Activated T-cell treated with anti-CD3 and anti-CD28 coated beads, Interleukin-2, amount 50 U/mL, for 24 hours (primary cell): ENCODE measurements at regions not wholly inside any gene's neighbourhood (a gene's known extent, or its start where the extent isn't known, plus 50 kb on each side); places are given as distances from the start of the nearest gene placed in this dataset.

Experiments used
- DNase-seq: peaks from one replicate; pipeline ENCODE4 v3.0.0-alpha.2; 2020
- H3K27ac Mint-ChIP-seq: 2 replicates; pipeline ENCODE4 v1.8.0; 2020; ENCODE audit warnings: mild to moderate bottlenecking, mixed read lengths
- H3K27me3 Mint-ChIP-seq: 2 replicates; pipeline ENCODE4 v1.8.0; 2020; ENCODE audit warnings: mixed read lengths
- H3K36me3 Mint-ChIP-seq: 2 replicates; pipeline ENCODE4 v1.8.0; 2020; ENCODE audit warnings: low read depth, mixed read lengths
- H3K4me1 Mint-ChIP-seq: 2 replicates; pipeline ENCODE4 v1.8.0; 2020; ENCODE audit warnings: low read depth, mixed read lengths
- H3K4me3 Mint-ChIP-seq: 2 replicates; pipeline ENCODE4 v1.8.0; 2020; ENCODE audit warnings: mild to moderate bottlenecking, moderate library complexity, mixed read lengths
- H3K9me3 Mint-ChIP-seq: 2 replicates; pipeline ENCODE4 v1.8.0; 2020; ENCODE audit warnings: mixed read lengths

GRCh38 chr7:25662841-25663800 lies 434.8 kb upstream of the NPVF start:
- Mint-ChIP-seq H3K27ac (no peak overlapping the region), H3K27me3 (peaks cover 11% of the 10 kb centered on the region), H3K9me3 (no peaks in the 10 kb centered on the region), H3K4me3 (no peak overlapping the region), H3K4me1 (peaks cover 3% of the 10 kb centered on the region), H3K36me3 (no peaks in the 10 kb centered on the region)
- no peak for DNase-seq

GRCh38 chr7:25663877-25664276 lies 435.6 kb upstream of the NPVF start:
- Mint-ChIP-seq H3K4me1 (peaks cover 3% of the 10 kb centered on the region), H3K36me3 (no peaks in the 10 kb centered on the region), H3K4me3 (no peak overlapping the region), H3K27ac (no peak overlapping the region), H3K27me3 (peaks cover 11% of the 10 kb centered on the region), H3K9me3 (no peaks in the 10 kb centered on the region)
- no peak for DNase-seq

GRCh38 chr7:25664593-25664992 lies 436.3 kb upstream of the NPVF start:
- H3K27me3 Mint-ChIP-seq: peaks cover 11% of the 10 kb centered on the region
- H3K36me3 Mint-ChIP-seq: no peaks in the 10 kb centered on the region
- no peak overlapping the region for H3K4me3 Mint-ChIP-seq
- no peaks in the 10 kb centered on the region for H3K9me3 Mint-ChIP-seq
- H3K27ac Mint-ChIP-seq: no peak overlapping the region
- H3K4me1 Mint-ChIP-seq: peaks cover 3% of the 10 kb centered on the region
- DNase-seq: no peak

GRCh38 chr7:25665374-25665773 lies 437.1 kb upstream of the NPVF start:
- H3K9me3 Mint-ChIP-seq: no peaks in the 10 kb centered on the region
- H3K4me3 Mint-ChIP-seq: no peak overlapping the region
- H3K27ac Mint-ChIP-seq: no peak overlapping the region
- H3K36me3 Mint-ChIP-seq: no peaks in the 10 kb centered on the region
- DNase-seq: no peak
- peaks cover 3% of the 10 kb centered on the region for H3K4me1 Mint-ChIP-seq
- peaks cover 12% of the 10 kb centered on the region for H3K27me3 Mint-ChIP-seq

GRCh38 chr7:25665903-25666670 lies 437.8 kb upstream of the NPVF start:
- DNase-seq: no peak
- H3K4me3 Mint-ChIP-seq: no peak overlapping the region
- no peak overlapping the region for H3K27ac Mint-ChIP-seq
- peaks cover 3% of the 10 kb centered on the region for H3K4me1 Mint-ChIP-seq
- no peaks in the 10 kb centered on the region for H3K36me3 Mint-ChIP-seq
- peaks cover 14% of the 10 kb centered on the region for H3K27me3 Mint-ChIP-seq
- no peaks in the 10 kb centered on the region for H3K9me3 Mint-ChIP-seq

GRCh38 chr7:25666671-25667060 lies 438.4 kb upstream of the NPVF start:
- H3K27ac Mint-ChIP-seq: no peak overlapping the region
- H3K27me3 Mint-ChIP-seq: peaks cover 14% of the 10 kb centered on the region
- peaks cover 3% of the 10 kb centered on the region for H3K4me1 Mint-ChIP-seq
- no peaks in the 10 kb centered on the region for H3K36me3 Mint-ChIP-seq
- DNase-seq: no peak
- no peak overlapping the region for H3K4me3 Mint-ChIP-seq
- H3K9me3 Mint-ChIP-seq: no peaks in the 10 kb centered on the region

- peaks cover 3% of the 10 kb centered on the region for H3K4me1 Mint-ChIP-seq
- H3K27ac Mint-ChIP-seq: no peak overlapping the region
- no peak overlapping the region for H3K4me3 Mint-ChIP-seq
- H3K27me3 Mint-ChIP-seq: peaks cover 14% of the 10 kb centered on the region
- DNase-seq: no peak
- H3K9me3 Mint-ChIP-seq: no peaks in the 10 kb centered on the region
- no peaks in the 10 kb centered on the region for H3K36me3 Mint-ChIP-seq
Measured at GRCh38 chr7:25669281-25669781, 441.0 kb upstream of the NPVF start.

GRCh38 chr7:25669961-25670841 lies 441.9 kb upstream of the NPVF start:
- Mint-ChIP-seq H3K4me1 (no peaks in the 10 kb centered on the region), H3K27ac (no peak overlapping the region), H3K9me3 (no peaks in the 10 kb centered on the region), H3K27me3 (peaks cover 8% of the 10 kb centered on the region), H3K4me3 (no peak overlapping the region), H3K36me3 (no peaks in the 10 kb centered on the region)
- no peak for DNase-seq

- H3K36me3 Mint-ChIP-seq: no peaks in the 10 kb centered on the region
- H3K27me3 Mint-ChIP-seq: peaks cover 2% of the 10 kb centered on the region
- H3K4me1 Mint-ChIP-seq: no peaks in the 10 kb centered on the region
- H3K27ac Mint-ChIP-seq: no peak overlapping the region
- H3K9me3 Mint-ChIP-seq: no peaks in the 10 kb centered on the region
- no peak for DNase-seq
- H3K4me3 Mint-ChIP-seq: no peak overlapping the region
Measured at GRCh38 chr7:25671111-25671510, 442.8 kb upstream of the NPVF start.

GRCh38 chr7:25672496-25672895 lies 444.2 kb upstream of the NPVF start:
- Mint-ChIP-seq H3K27me3 (peaks cover 2% of the 10 kb centered on the region), H3K4me1 (no peaks in the 10 kb centered on the region), H3K36me3 (no peaks in the 10 kb centered on the region), H3K27ac (no peak overlapping the region), H3K4me3 (no peak overlapping the region), H3K9me3 (no peaks in the 10 kb centered on the region)
- no peak for DNase-seq

- Mint-ChIP-seq H3K9me3 (no peaks in the 10 kb centered on the region), H3K36me3 (no peaks in the 10 kb centered on the region), H3K4me3 (no peak overlapping the region), H3K4me1 (no peaks in the 10 kb centered on the region), H3K27ac (no peak overlapping the region), H3K27me3 (no peaks in the 10 kb centered on the region)
- DNase-seq: no peak
Measured at GRCh38 chr7:25675789-25676474, 447.6 kb upstream of the NPVF start.

DNA sequence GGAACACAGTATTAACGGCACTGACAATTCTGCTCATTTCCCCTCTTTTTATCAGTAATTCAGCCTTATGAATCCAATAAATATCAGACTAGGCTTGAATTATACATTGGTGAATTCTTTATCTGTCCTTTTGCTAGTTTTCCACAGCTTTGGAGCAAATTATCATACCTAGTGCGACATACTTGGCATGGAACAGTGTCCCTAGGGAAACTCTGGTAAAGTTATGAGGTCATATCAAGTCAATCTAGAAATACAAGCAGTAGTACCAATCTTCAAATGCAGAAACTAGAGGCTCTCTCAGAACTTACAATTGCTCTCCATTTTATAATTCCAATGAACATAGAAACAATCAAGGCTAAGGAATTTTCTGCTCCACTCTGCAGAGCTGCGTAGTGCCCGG lies 449.3 kb upstream of the NPVF start:
- H3K9me3 Mint-ChIP-seq: no peaks in the 10 kb centered on the region
- H3K4me3 Mint-ChIP-seq: no peak overlapping the region
- no peak overlapping the region for H3K27ac Mint-ChIP-seq
- H3K4me1 Mint-ChIP-seq: no peaks in the 10 kb centered on the region
- no peaks in the 10 kb centered on the region for H3K36me3 Mint-ChIP-seq
- peaks cover 5% of the 10 kb centered on the region for H3K27me3 Mint-ChIP-seq
- DNase-seq: no peak

- Mint-ChIP-seq H3K27me3 (peaks cover 5% of the 10 kb centered on the region), H3K9me3 (no peaks in the 10 kb centered on the region), H3K36me3 (no peaks in the 10 kb centered on the region), H3K4me1 (no peaks in the 10 kb centered on the region), H3K27ac (no peak overlapping the region), H3K4me3 (no peak overlapping the region)
- DNase-seq: no peak
Measured at GRCh38 chr7:25678215-25678614, 449.9 kb upstream of the NPVF start.

DNA sequence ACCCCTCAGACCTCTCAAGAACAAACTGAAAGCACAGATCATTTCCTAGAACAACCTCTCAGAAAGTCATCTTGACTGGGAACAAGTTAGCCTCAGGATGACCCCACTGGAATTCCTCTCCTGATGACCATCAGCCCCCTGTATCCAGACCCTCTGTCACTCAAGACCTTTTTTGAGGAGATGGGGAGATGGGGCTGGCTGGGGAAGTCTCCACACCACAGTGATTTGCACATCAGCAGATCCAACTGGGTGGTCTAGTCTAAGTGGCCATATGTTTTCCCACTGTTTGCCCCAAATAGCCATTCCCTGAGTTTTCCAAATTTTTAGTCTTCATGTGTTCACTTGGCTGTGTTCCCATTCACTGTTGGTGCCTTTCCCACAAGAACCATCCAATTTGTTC lies 452.4 kb upstream of the NPVF start:
- no peak overlapping the region for H3K27ac Mint-ChIP-seq
- no peak overlapping the region for H3K4me3 Mint-ChIP-seq
- peaks cover 6% of the 10 kb centered on the region for H3K4me1 Mint-ChIP-seq

More for the DNA sequence above, 452.4 kb upstream of the NPVF start:
- no peak for DNase-seq
- Mint-ChIP-seq H3K9me3 (no peaks in the 10 kb centered on the region), H3K27me3 (peaks cover 10% of the 10 kb centered on the region), H3K36me3 (no peaks in the 10 kb centered on the region)
